AG04449 (cell line): ENCODE measurements at regions not wholly inside any gene's neighbourhood (a gene's known extent, or its start where the extent isn't known, plus 50 kb on each side); places are given as distances from the start of the nearest gene placed in this dataset.

Source experiments
- CTCF ChIA-PET: fragments of 350-600 bp; formaldehyde crosslinking; extraction: SDS; loops from one replicate; lab custom pipeline; 2021; ENCODE audit warnings: antibody characterized with exemption; lab: Yijun Ruan, JAX
- POLR2A ChIA-PET: fragments of 400-600, 350-600 bp; formaldehyde crosslinking; extraction: SDS; loops from one replicate; lab custom pipeline; 2020; ENCODE audit warnings: antibody characterized with exemption, inconsistent platforms; lab: Yijun Ruan, JAX
- DNase-seq: peaks from one replicate; pipeline ENCODE4 v3.0.0-alpha.2; 2010; ENCODE audit warnings: low read depth, low spot score
- H3K4me3 ChIP-seq: 2 replicates; pipeline ENCODE4 v1.5.1; 2011; ENCODE audit warnings: low read depth, mild to moderate bottlenecking, control low read depth, low read length
- TF ChIP-seq, protein P1 (sequence below): IDR thresholded peaks from one replicate; pipeline ENCODE4 v1.5.1; 2011; ENCODE audit warnings: mild to moderate bottlenecking, moderate library complexity, low read length, control low read depth, inconsistent platforms; ENCODE audit not compliant: insufficient read depth; ENCODE audit errors: missing control alignments

- ChIA-PET POLR2A (interaction anchor here (0.6 to 1.2 kb wide), 2 partner anchors 9 to 1658 kb away, joined by 3 to 6 read pairs; no protein-coding TSS in a partner anchor), CTCF (interaction anchor here (1.4 kb wide), 1 partner anchor 18 kb away, joined by 5 read pairs; no protein-coding TSS in a partner anchor)
- TF ChIP-seq, protein P1, sequence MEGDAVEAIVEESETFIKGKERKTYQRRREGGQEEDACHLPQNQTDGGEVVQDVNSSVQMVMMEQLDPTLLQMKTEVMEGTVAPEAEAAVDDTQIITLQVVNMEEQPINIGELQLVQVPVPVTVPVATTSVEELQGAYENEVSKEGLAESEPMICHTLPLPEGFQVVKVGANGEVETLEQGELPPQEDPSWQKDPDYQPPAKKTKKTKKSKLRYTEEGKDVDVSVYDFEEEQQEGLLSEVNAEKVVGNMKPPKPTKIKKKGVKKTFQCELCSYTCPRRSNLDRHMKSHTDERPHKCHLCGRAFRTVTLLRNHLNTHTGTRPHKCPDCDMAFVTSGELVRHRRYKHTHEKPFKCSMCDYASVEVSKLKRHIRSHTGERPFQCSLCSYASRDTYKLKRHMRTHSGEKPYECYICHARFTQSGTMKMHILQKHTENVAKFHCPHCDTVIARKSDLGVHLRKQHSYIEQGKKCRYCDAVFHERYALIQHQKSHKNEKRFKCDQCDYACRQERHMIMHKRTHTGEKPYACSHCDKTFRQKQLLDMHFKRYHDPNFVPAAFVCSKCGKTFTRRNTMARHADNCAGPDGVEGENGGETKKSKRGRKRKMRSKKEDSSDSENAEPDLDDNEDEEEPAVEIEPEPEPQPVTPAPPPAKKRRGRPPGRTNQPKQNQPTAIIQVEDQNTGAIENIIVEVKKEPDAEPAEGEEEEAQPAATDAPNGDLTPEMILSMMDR: no peak
- H3K4me3 ChIP-seq: no peak overlapping the region
- DNase-seq: no peak
These were observed 166.7 kb upstream of the INHBA start for GRCh38 chr7:41869596-41869995.

DNA sequence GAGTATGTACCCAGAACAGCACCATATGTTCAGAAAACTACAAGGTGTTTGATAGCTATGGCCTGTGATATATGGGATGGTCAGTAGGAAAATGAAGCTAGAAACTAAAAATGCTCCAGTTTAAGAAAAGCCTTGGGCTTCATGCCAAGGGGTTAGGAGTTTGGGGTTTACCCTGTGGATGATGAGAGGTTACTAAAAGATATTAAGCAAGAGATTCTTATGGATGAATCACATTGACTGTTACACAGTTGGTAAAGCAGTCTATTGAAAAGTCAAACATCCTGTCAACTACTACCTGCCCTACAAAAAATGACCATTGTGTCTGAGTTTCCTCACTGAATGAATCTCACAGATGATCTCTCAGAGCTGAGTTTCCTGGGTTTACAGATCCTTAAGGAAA is 166.2 kb upstream of the INHBA start:
- H3K4me3 ChIP-seq: no peak overlapping the region
- POLR2A ChIA-PET: interaction anchor here (0.6 to 1.2 kb wide), 2 partner anchors 10 to 1657 kb away, joined by 3 to 6 read pairs; no protein-coding TSS in a partner anchor
- no peak for DNase-seq
- TF ChIP-seq, protein P1: no peak
- CTCF ChIA-PET: interaction anchor here (0.5 to 1.0 kb wide), 2 partner anchors 18 to 181 kb away, joined by 3 read pairs; no protein-coding TSS in a partner anchor

DNA sequence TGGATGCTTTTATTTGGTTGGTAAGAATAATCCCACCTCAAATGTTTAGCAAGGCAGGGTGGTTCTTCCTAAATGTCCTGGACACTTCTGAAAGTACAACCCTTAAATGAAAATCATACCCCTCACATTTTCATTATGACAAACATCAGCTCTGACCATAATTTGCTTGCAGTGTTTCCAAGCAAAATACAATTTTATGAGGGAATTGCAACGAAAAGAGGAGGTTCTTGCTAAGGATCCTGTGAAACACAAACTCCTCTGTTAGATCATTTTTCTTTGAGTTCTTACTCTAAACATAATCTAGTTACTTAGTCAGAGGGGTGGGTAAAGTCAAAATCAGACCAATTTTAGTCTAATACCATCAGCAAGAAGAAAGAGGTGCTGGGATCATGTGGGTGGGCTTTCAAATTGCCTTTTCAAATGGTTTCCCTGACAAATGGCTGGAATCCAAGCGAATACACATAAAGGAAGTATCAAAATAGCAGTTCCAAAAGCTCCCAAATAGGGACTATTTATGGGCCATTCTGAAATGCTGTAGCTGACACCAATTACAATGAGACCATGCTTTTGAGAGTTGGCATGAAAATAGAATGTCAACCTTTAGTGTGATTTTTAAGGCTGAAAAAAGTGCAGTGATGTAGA is 164.9 kb upstream of the INHBA start:
- ChIA-PET POLR2A (no interaction called here), CTCF (interaction anchor here (0.7 kb wide), 1 partner anchor 69 kb away, joined by 3 read pairs; no protein-coding TSS in a partner anchor)
- TF ChIP-seq, protein P1: no peak
- H3K4me3 ChIP-seq: no peak overlapping the region
- no peak for DNase-seq

- ChIA-PET POLR2A (no interaction called here), CTCF (no interaction called here)
- TF ChIP-seq, protein P1: no peak
- no peak overlapping the region for H3K4me3 ChIP-seq
- no peak for DNase-seq
These were observed 159.4 kb upstream of the INHBA start for GRCh38 chr7:41862261-41862660.

DNA sequence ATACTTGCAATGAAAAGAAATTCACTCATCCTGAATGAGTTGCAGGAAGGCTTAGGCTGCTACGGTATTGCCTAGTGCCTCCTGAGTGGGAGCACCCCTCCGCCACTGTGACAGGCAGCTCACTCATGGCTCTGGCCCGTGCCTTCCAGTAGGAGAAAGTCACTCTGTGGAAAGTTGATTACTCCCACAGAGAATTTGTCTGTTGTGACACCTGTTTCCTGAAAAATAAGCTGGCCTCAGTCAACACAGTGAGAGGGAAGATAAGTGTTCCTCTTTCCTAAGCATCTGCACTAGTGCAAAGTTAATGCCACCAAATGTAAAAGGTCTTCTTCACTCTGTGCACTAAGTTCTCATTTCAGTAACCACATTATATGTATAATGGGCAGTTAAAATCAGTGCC is 158.8 kb upstream of the INHBA start:
- TF ChIP-seq, protein P1: no peak
- H3K4me3 ChIP-seq: no peak overlapping the region
- POLR2A ChIA-PET: interaction anchor here (0.6 to 1.1 kb wide), 2 partner anchors 25 to 1726 kb away, joined by 3 read pairs; no protein-coding TSS in a partner anchor
- CTCF ChIA-PET: interaction anchor here (1.1 kb wide), 2 partner anchors 27 to 150 kb away, joined by 3 read pairs; no protein-coding TSS in a partner anchor
- no peak for DNase-seq

DNA sequence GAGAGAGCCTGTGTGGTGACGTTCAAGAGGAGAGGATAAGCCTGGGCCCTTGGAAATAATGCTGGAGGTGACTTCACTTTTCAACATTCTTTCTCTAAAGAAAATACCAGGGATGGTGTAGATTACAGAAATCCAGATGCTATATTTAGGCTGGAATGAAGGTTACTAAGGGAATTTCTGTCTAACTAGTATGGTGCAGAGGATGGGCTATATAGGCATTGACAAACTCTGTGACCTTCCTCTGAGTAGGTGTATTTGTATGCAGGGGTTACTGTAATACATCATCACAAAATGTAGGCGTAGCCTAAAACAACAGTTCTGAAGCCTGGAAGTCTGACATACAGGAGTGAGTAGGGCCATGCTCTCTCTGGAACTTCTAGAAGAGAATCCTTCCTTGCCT is 155.3 kb upstream of the INHBA start:
- no peak overlapping the region for H3K4me3 ChIP-seq
- DNase-seq: peak; percentile 55
- ChIA-PET POLR2A (no interaction called here), CTCF (no interaction called here)
- TF ChIP-seq, protein P1: no peak
